HCT116 (cell line): ENCODE measurements at regions not wholly inside any gene's neighbourhood (a gene's known extent, or its start where the extent isn't known, plus 50 kb on each side); places are given as distances from the start of the nearest gene placed in this dataset.

Experiments
- ATF3 ChIP-seq: IDR thresholded peaks from 2 replicates; pipeline ENCODE4 v1.6.1; 2012
- CBX3 ChIP-seq: IDR thresholded peaks from 2 replicates; pipeline ENCODE4 v1.6.1; 2012; ENCODE audit warnings: low read depth
- CTCF ChIP-seq, 3 experiments: fragments of 200-600 bp in 1 of 3; sonication (generic) in 1 of 3; IDR thresholded peaks in 2 of 3; conservative IDR thresholded peaks in 1 of 3; 2 replicates each; pipeline ENCODE4 v1.5.1; 2012 to 2017; ENCODE audit warnings: low read depth in 2 of 3, low read length in 2 of 3, antibody characterized with exemption in 1 of 3, borderline replicate concordance in 1 of 3, control low read depth in 1 of 3, mild to moderate bottlenecking in 1 of 3, mixed read lengths in 1 of 3, mixed run types in 1 of 3, moderate library complexity in 1 of 3; ENCODE audit not compliant: insufficient read depth in 1 of 3
- EZH2 ChIP-seq: fragments of 200-600 bp; sonication (generic); IDR thresholded peaks from 2 replicates; pipeline ENCODE4 v1.6.1; 2017; ENCODE audit warnings: antibody characterized with exemption, mixed run types
- EZH2phosphoT487 ChIP-seq: fragments of 200-600 bp; IDR thresholded peaks from 2 replicates; pipeline ENCODE4 v1.6.1; 2018; ENCODE audit warnings: antibody characterized with exemption, borderline replicate concordance
- JUND ChIP-seq: IDR thresholded peaks from 2 replicates; pipeline ENCODE4 v1.6.1; 2012
- MAX ChIP-seq: IDR thresholded peaks from 2 replicates; pipeline ENCODE4 v1.6.1; 2012
- POLR2A ChIP-seq: IDR thresholded peaks from 2 replicates; pipeline ENCODE4 v1.7.0; 2011; ENCODE audit warnings: borderline replicate concordance; ENCODE audit not compliant: insufficient read depth, insufficient read length; ENCODE audit errors: extremely low read depth
- POLR2AphosphoS5 ChIP-seq: IDR thresholded peaks from 2 replicates; pipeline ENCODE4 v1.6.1; 2011; ENCODE audit warnings: mild to moderate bottlenecking, low read depth, low read length, moderate library complexity
- RAD21 ChIP-seq: IDR thresholded peaks from 2 replicates; pipeline ENCODE4 v1.6.1; 2012; ENCODE audit warnings: low read depth, mild to moderate bottlenecking
- REST ChIP-seq: IDR thresholded peaks from 2 replicates; pipeline ENCODE4 v1.6.1; 2012; ENCODE audit warnings: low read depth
- SIN3A ChIP-seq: IDR thresholded peaks from 2 replicates; pipeline ENCODE4 v1.6.1; 2012; ENCODE audit warnings: low read depth
- SP1 ChIP-seq: IDR thresholded peaks from 2 replicates; pipeline ENCODE4 v1.6.1; 2012; ENCODE audit warnings: low read depth
- ZNF274 ChIP-seq: fragments of 200-500 bp; sonication (Bioruptor generic); IDR thresholded peaks from 2 replicates; pipeline ENCODE4 v1.6.1; 2014; ENCODE audit warnings: mild to moderate bottlenecking, low read depth, low read length, inconsistent platforms

- TF ChIP-seq CTCF (IDR thresholded peaks at IDR 0.05 in 2 of 3, conservative IDR thresholded peaks at IDR 0.05 in 1 of 3; ENCODE audit: borderline replicate concordance in 1 of 3, insufficient read depth in 1 of 3, low read depth in 2 of 3, low read length in 2 of 3) (no peak), JUND (no peak), POLR2AphosphoS5 (no peak), EZH2 (no peak), ZNF274 (no peak), MAX (no peak), SP1 (no peak), EZH2phosphoT487 (no peak), CBX3 (no peak), SIN3A (no peak), RAD21 (no peak), ATF3 (no peak), POLR2A (no peak), REST (no peak)
Measured at GRCh38 chr10:33937036-33937730, 602.7 kb upstream of the NRP1 start.
